Activated naive CD4-positive, alpha-beta T cell treated with anti-CD3 and anti-CD28 coated beads, Interleukin-2, amount 10 ng/mL, durations not matched to agents 7 days and 5 days (primary cell): ENCODE measurements at regions not wholly inside any gene's neighbourhood (a gene's known extent, or its start where the extent isn't known, plus 50 kb on each side); places are given as distances from the start of the nearest gene placed in this dataset.

Source experiments
- CTCF ChIA-PET: fragments of 350-600 bp; sonication (Branson Sonifier 250); formaldehyde crosslinking; loops from one replicate; lab custom pipeline; 2021; ENCODE audit warnings: antibody characterized with exemption; lab: Charles Lee
- DNase-seq: peaks from one replicate; pipeline ENCODE4 v3.0.0-alpha.2; 2020
- H3K27ac Mint-ChIP-seq: one replicate; pipeline ENCODE4 v1.8.0; 2021; ENCODE audit warnings: mild to moderate bottlenecking, moderate library complexity, mixed read lengths
- H3K27me3 Mint-ChIP-seq: one replicate; pipeline ENCODE4 v1.8.0; 2021; ENCODE audit warnings: mild to moderate bottlenecking, mixed read lengths
- H3K36me3 Mint-ChIP-seq: one replicate; pipeline ENCODE4 v1.8.0; 2021; ENCODE audit warnings: mixed read lengths
- H3K4me1 Mint-ChIP-seq: one replicate; pipeline ENCODE4 v1.8.0; 2021; ENCODE audit warnings: mixed read lengths
- H3K4me3 Mint-ChIP-seq: one replicate; pipeline ENCODE4 v1.8.0; 2021; ENCODE audit warnings: mild to moderate bottlenecking, moderate library complexity, mixed read lengths
- H3K9me3 Mint-ChIP-seq: one replicate; pipeline ENCODE4 v1.8.0; 2021; ENCODE audit warnings: mixed read lengths

GRCh38 chr11:128388206-128388815 is 199.0 kb downstream of the ETS1 start:
- no peak overlapping the region for H3K27ac Mint-ChIP-seq
- no peak overlapping the region for H3K4me3 Mint-ChIP-seq
- no peaks in the 10 kb centered on the region for H3K36me3 Mint-ChIP-seq
- CTCF ChIA-PET, result interaction anchor here (1.0 kb wide), 1 partner anchor 34 kb away, joined by 3 read pairs; no protein-coding TSS in a partner anchor
- H3K9me3 Mint-ChIP-seq, result no peaks in the 10 kb centered on the region
- DNase-seq, result no peak
- H3K4me1 Mint-ChIP-seq, result peaks cover 4% of the 10 kb centered on the region
- H3K27me3 Mint-ChIP-seq, result no peaks in the 10 kb centered on the region

DNA sequence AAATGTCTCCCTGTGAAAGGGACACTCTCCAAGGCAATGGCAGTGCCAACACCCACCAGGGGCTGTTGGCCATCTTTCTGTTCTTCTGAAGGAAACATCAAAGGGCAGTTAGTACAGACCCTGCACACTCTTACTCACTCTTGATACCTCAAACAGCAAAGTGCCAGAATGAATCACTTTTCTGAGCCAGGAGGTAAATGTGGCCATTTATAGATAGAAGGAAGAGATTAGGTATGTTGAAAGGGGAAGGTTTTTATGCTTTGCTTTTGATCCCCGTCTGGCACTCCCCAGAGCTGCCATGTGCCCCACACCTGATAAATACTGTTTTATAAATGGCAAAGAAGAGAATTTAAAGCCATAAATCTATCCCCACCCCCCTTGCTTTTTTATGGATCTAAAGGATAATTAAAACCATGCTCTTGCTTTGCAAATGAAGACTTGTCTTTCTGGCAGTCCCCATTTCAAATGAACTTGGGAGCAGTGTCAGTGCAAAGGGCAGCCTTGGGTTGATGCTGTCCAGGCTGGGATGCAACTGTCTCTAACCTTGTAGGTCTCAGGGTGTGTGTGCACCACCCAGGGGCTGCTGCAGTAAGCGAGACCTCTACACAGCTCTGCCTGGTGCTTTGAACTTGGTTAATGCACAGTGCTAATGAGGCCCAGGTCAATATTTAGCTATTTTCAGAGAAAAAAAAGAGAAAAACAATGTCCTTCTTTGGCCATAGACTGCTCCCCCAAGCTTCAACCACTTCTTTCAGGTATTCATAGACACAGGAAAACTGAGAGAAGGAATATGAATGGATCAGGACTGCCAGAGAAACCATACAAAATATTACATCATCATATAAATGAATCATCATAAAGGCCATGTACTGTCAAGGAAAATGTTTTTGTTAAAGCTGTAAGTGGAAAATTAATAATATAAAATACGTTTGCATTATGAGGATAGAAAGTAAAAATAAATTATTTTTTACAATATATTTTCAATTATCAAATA is 207.5 kb downstream of the ETS1 start:
- H3K36me3 Mint-ChIP-seq, result peaks cover 19% of the 10 kb centered on the region
- H3K27ac Mint-ChIP-seq, result no peak overlapping the region
- H3K4me3 Mint-ChIP-seq, result no peak overlapping the region
- H3K4me1 Mint-ChIP-seq, result peaks cover 23% of the 10 kb centered on the region
- H3K27me3 Mint-ChIP-seq, result no peaks in the 10 kb centered on the region
- peak; percentile 38 for DNase-seq
- peaks cover 31% of the 10 kb centered on the region for H3K9me3 Mint-ChIP-seq
- CTCF ChIA-PET, result interaction anchor here (1.0 kb wide), 1 partner anchor 250 kb away, joined by 3 read pairs; no protein-coding TSS in a partner anchor

- Mint-ChIP-seq H3K4me3 (no peak overlapping the region), H3K27ac (no peak overlapping the region), H3K36me3 (peaks cover 16% of the 10 kb centered on the region), H3K4me1 (peaks cover 35% of the 10 kb centered on the region), H3K27me3 (no peaks in the 10 kb centered on the region), H3K9me3 (peaks cover 20% of the 10 kb centered on the region)
- CTCF ChIA-PET, result interaction anchor here (1.0 kb wide), 1 partner anchor 78 kb away, joined by 3 read pairs; no protein-coding TSS in a partner anchor
- DNase-seq, result no peak
Observed at GRCh38 chr11:128375961-128376360, 211.4 kb downstream of the ETS1 start.

DNA sequence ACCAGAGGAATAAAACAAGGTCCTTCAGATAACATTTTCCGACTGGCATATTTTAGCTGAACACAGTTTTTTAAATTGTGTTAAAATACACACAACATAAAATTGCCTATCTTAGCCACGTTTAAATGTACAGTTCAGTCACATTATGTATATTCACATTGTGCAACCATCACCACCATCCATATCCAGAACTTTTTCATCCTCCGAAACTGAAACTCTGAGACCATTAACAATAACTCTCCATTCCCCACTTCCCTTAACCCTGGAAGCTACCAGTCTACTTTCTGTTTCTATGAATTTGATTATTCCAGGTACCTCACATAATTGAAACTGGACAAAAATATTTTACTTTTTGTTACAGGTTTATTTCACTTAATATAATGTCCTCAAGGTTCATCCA is 213.3 kb downstream of the ETS1 start:
- CTCF ChIA-PET, result interaction anchor here (0.9 kb wide), 1 partner anchor 32 kb away, joined by 3 read pairs; no protein-coding TSS in a partner anchor
- H3K9me3 Mint-ChIP-seq, result peaks cover 16% of the 10 kb centered on the region
- no peak overlapping the region for H3K4me3 Mint-ChIP-seq
- H3K4me1 Mint-ChIP-seq, result peaks cover 22% of the 10 kb centered on the region
- H3K36me3 Mint-ChIP-seq, result peaks cover 11% of the 10 kb centered on the region
- DNase-seq, result no peak
- H3K27ac Mint-ChIP-seq, result no peak overlapping the region
- no peaks in the 10 kb centered on the region for H3K27me3 Mint-ChIP-seq

GRCh38 chr11:128372977-128373376 is 214.4 kb downstream of the ETS1 start:
- H3K4me3 Mint-ChIP-seq, result no peak overlapping the region
- DNase-seq, result no peak
- H3K9me3 Mint-ChIP-seq, result peaks cover 11% of the 10 kb centered on the region
- peaks cover 18% of the 10 kb centered on the region for H3K4me1 Mint-ChIP-seq
- H3K27me3 Mint-ChIP-seq, result no peaks in the 10 kb centered on the region
- no peak overlapping the region for H3K27ac Mint-ChIP-seq
- CTCF ChIA-PET, result interaction anchor here (0.6 kb wide), 1 partner anchor 384 kb away, joined by 3 read pairs; no protein-coding TSS in a partner anchor
- peaks cover 5% of the 10 kb centered on the region for H3K36me3 Mint-ChIP-seq

DNA sequence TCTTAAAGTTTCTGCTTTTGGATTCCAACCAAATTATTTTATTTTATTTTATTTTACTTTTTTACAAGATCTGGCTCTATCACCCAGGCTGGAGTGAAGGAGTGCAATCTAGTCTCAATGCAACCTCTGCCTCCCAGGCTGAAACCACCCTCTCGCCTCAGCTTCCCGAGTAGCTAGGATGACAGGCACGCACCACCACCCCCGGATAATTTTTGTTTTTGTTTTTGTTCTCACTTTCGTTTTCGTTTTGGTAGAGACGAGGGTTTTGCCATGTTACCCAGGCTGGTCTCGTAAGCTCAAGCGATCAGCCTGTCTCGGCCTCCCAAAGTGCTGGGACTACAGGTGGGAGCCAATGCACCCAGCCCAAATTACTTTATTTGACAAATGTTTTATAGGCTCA is 219.8 kb downstream of the ETS1 start:
- peaks cover 5% of the 10 kb centered on the region for H3K4me1 Mint-ChIP-seq
- H3K36me3 Mint-ChIP-seq, result peaks cover 9% of the 10 kb centered on the region
- H3K27ac Mint-ChIP-seq, result peak overlapping the region; percentile 58
- H3K9me3 Mint-ChIP-seq, result peaks cover 8% of the 10 kb centered on the region
- H3K4me3 Mint-ChIP-seq, result peak overlapping the region; percentile 27
- CTCF ChIA-PET, result interaction anchor here (1.3 kb wide), 1 partner anchor 84 kb away, joined by 4 read pairs; no protein-coding TSS in a partner anchor
- peak; percentile 46 for DNase-seq
- H3K27me3 Mint-ChIP-seq, result no peaks in the 10 kb centered on the region

DNA sequence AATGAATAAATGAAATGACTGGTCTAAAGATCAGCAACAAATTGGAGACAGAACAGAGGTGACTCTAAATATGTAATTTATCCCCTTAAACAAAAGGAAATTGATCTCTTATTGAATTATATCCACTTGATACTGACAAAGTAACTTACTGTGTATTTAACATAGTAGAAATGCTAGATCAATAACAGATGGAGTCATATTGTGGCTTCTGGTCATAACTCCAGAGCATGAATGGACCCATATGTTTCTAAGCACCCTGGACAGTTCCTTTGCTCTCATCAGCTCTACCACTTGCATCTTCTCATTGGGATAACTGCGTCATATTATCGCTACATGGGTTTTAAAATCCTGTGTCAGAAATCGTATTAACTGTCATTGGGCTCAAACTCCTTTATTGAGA is 222.3 kb downstream of the ETS1 start:
- DNase-seq, result peak; percentile 26
- CTCF ChIA-PET, result no interaction called here
- Mint-ChIP-seq H3K36me3 (peaks cover 9% of the 10 kb centered on the region), H3K4me3 (no peak overlapping the region), H3K27me3 (no peaks in the 10 kb centered on the region), H3K27ac (no peak overlapping the region), H3K4me1 (peaks cover 10% of the 10 kb centered on the region), H3K9me3 (peaks cover 8% of the 10 kb centered on the region)

GRCh38 chr11:128361451-128362020 is 225.8 kb downstream of the ETS1 start:
- H3K27ac Mint-ChIP-seq, result no peak overlapping the region
- CTCF ChIA-PET, result interaction anchor here (1.1 kb wide), 1 partner anchor 39 kb away, joined by 3 read pairs; no protein-coding TSS in a partner anchor
- H3K9me3 Mint-ChIP-seq, result peaks cover 1% of the 10 kb centered on the region
- peaks cover 6% of the 10 kb centered on the region for H3K36me3 Mint-ChIP-seq
- H3K4me1 Mint-ChIP-seq, result peaks cover 5% of the 10 kb centered on the region
- no peaks in the 10 kb centered on the region for H3K27me3 Mint-ChIP-seq
- DNase-seq, result no peak
- no peak overlapping the region for H3K4me3 Mint-ChIP-seq

DNA sequence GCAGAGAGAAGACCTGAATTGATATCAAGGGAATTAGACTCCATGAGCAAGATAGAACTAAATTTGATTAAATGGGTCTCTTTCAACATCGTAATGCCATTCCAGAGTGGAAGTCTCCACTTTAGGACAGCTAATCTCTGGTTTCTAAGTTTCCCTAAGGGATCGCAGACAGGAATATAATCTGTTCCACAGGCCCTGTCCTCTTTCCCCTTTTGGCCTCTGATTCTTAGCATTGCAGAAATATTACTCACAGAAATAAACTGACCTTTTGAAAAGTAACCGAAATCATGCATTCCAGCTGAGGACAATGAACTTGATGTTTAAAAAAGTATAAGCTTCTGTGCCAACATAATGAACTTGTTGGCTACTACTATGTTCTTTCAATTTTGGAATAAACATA is 227.8 kb downstream of the ETS1 start:
- no peak for DNase-seq
- Mint-ChIP-seq H3K4me3 (no peak overlapping the region), H3K27me3 (no peaks in the 10 kb centered on the region), H3K27ac (no peak overlapping the region), H3K9me3 (no peaks in the 10 kb centered on the region), H3K36me3 (no peaks in the 10 kb centered on the region), H3K4me1 (peaks cover 5% of the 10 kb centered on the region)
- CTCF ChIA-PET, result interaction anchor here (0.9 kb wide), 1 partner anchor 18 kb away, joined by 4 read pairs; no protein-coding TSS in a partner anchor

DNA sequence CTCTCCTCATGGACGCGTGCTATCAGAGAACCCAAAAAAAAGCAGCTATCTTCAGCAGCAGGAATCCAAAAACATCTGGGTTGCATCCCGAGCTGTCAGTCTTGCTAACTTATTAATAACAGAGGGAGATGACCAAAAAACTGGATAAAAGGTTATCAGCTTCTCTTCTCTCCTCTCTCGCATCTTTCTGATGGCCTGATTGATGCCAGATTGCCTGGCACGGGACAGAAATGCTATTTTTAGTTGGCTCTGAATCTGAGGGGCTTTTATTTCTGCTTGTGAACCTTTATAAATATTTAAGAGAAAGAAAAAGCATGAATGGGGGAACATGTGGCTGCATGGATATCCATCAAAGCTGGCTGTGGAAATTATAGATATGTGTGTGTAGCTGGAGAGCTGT is 230.3 kb downstream of the ETS1 start:
- H3K4me1 Mint-ChIP-seq, result peaks cover 11% of the 10 kb centered on the region
- H3K9me3 Mint-ChIP-seq, result peaks cover 3% of the 10 kb centered on the region
- H3K27ac Mint-ChIP-seq, result peak overlapping the region; percentile 43
- CTCF ChIA-PET, result no interaction called here
- H3K36me3 Mint-ChIP-seq, result no peaks in the 10 kb centered on the region
- DNase-seq, result no peak
- H3K27me3 Mint-ChIP-seq, result peaks cover 7% of the 10 kb centered on the region
- H3K4me3 Mint-ChIP-seq, result no peak overlapping the region

- peaks cover 3% of the 10 kb centered on the region for H3K9me3 Mint-ChIP-seq
- no peak overlapping the region for H3K4me3 Mint-ChIP-seq
- H3K27ac Mint-ChIP-seq, result no peak overlapping the region
- CTCF ChIA-PET, result no interaction called here
- H3K27me3 Mint-ChIP-seq, result peaks cover 7% of the 10 kb centered on the region
- peaks cover 14% of the 10 kb centered on the region for H3K4me1 Mint-ChIP-seq
- no peak for DNase-seq
- no peaks in the 10 kb centered on the region for H3K36me3 Mint-ChIP-seq
Observed at GRCh38 chr11:128355558-128355957, 231.8 kb downstream of the ETS1 start.

DNA sequence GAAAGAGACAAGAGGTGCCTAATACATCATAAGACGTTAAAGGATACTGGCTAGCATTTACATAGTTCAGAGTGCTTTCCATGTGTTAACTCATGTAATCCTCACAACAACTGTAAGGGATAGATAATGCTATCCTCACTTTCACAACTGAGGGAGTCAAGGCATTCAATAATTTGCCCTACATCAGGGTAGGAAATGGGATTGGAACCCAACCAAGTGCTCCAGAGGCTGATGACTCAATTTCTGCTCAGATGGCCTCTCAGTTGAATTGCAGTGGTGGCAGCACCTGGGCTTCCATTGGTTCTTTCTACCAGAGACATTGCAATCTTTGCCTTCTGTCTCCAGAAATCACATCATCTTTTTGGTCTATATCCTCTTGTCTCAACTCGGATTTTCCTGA is 232.9 kb downstream of the ETS1 start:
- Mint-ChIP-seq H3K4me1 (peaks cover 25% of the 10 kb centered on the region), H3K4me3 (no peak overlapping the region), H3K27me3 (peaks cover 7% of the 10 kb centered on the region), H3K36me3 (peaks cover 4% of the 10 kb centered on the region), H3K27ac (no peak overlapping the region), H3K9me3 (peaks cover 3% of the 10 kb centered on the region)
- CTCF ChIA-PET, result no interaction called here
- DNase-seq, result no peak

GRCh38 chr11:128351168-128351567 is 236.2 kb downstream of the ETS1 start:
- H3K4me3 Mint-ChIP-seq, result no peak overlapping the region
- DNase-seq, result no peak
- H3K36me3 Mint-ChIP-seq, result peaks cover 4% of the 10 kb centered on the region
- CTCF ChIA-PET, result interaction anchor here (2.2 kb wide), 1 partner anchor 12 kb away, joined by 5 read pairs; no protein-coding TSS in a partner anchor
- no peak overlapping the region for H3K27ac Mint-ChIP-seq
- peaks cover 32% of the 10 kb centered on the region for H3K4me1 Mint-ChIP-seq
- peaks cover 3% of the 10 kb centered on the region for H3K9me3 Mint-ChIP-seq
- peaks cover 7% of the 10 kb centered on the region for H3K27me3 Mint-ChIP-seq
